ENCODE measurements at regions not wholly inside any gene's neighbourhood (a gene's known extent, or its start where the extent isn't known, plus 50 kb on each side); places are given as distances from the start of the nearest gene placed in this dataset.

DNA sequence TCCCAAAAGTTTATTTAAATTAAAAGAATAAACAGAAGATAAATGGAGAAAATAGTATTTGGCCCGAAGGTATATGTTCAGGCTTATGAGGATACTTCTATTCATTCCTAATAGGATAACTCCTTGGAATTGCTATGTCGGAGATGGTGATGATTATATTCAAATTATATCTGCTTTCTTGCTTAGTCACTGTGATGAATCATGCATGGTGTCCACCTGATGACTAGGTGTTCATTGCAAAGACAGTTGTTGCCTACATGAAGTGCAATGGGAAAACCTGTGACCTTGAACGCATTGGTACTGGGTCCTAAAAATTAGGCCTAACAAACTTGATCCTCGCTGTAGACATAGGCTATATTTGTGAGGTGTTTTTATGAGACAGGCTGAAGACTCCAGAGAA, 617.3 kb upstream of the ZEB2 start:
- TF ChIP-seq, protein P1, sequence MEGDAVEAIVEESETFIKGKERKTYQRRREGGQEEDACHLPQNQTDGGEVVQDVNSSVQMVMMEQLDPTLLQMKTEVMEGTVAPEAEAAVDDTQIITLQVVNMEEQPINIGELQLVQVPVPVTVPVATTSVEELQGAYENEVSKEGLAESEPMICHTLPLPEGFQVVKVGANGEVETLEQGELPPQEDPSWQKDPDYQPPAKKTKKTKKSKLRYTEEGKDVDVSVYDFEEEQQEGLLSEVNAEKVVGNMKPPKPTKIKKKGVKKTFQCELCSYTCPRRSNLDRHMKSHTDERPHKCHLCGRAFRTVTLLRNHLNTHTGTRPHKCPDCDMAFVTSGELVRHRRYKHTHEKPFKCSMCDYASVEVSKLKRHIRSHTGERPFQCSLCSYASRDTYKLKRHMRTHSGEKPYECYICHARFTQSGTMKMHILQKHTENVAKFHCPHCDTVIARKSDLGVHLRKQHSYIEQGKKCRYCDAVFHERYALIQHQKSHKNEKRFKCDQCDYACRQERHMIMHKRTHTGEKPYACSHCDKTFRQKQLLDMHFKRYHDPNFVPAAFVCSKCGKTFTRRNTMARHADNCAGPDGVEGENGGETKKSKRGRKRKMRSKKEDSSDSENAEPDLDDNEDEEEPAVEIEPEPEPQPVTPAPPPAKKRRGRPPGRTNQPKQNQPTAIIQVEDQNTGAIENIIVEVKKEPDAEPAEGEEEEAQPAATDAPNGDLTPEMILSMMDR (conservative IDR thresholded peaks at IDR 0.05), result no peak
- no peak overlapping the region for H2BK12ac ChIP-seq (ENCODE audit: insufficient read length, low read depth, low read length)

More for the DNA sequence above, 617.3 kb upstream of the ZEB2 start:
- Histone ChIP-seq H3K4ac (ENCODE audit: low read depth, low read length) (no peak overlapping the region), H3T11ph (ENCODE audit: low read length) (no peak overlapping the region), H3K27ac (ENCODE audit: insufficient read length, low read depth, low read length) (no peak overlapping the region), H4K91ac (ENCODE audit: insufficient read length, low read depth, low read length) (no peak overlapping the region), H3K27me3 (ENCODE audit: insufficient read depth, low read length) (no peaks in the 10 kb centered on the region), H3K14ac (ENCODE audit: insufficient read depth, low read length) (no peak overlapping the region), H3K4me2 (ENCODE audit: insufficient read depth, insufficient read length, low read length) (no peak overlapping the region), H3K56ac (ENCODE audit: insufficient read length, low read depth, low read length) (no peak overlapping the region), H2BK20ac (ENCODE audit: low read depth, low read length, poor library complexity, severe bottlenecking) (no peak overlapping the region), H2BK5ac (ENCODE audit: insufficient read length, low read length) (no peak overlapping the region), H2BK120ac (ENCODE audit: low read depth, low read length, poor library complexity, severe bottlenecking) (no peak overlapping the region), H3K23ac (ENCODE audit: insufficient read length, low read depth, low read length) (no peak overlapping the region), H3K18ac (ENCODE audit: insufficient read length, low read depth, low read length) (no peak overlapping the region), H4K8ac (replicated peaks; ENCODE audit: insufficient read length, low read depth, low read length) (no peak overlapping the region), H2AFZ (ENCODE audit: low read length) (no peak overlapping the region), H2AK5ac (ENCODE audit: insufficient read length, low read length) (no peak overlapping the region), H2BK15ac (ENCODE audit: low read depth, low read length) (no peak overlapping the region), H3K9ac (ENCODE audit: extremely low read depth, insufficient read length, low read length) (no peak overlapping the region), H3K23me2 (ENCODE audit: insufficient read length, low read depth, low read length, poor library complexity, severe bottlenecking) (no peaks in the 10 kb centered on the region), H3K4me1 (ENCODE audit: insufficient read depth, low read length) (no peaks in the 10 kb centered on the region; the same call in 1 of the 2 replicates), H3K79me2 (ENCODE audit: insufficient read depth, low read length) (no peaks in the 10 kb centered on the region), H4K20me1 (ENCODE audit: control insufficient read depth, insufficient read depth, insufficient read length) (no peaks in the 10 kb centered on the region), H4K5ac (ENCODE audit: insufficient read length, low read depth, low read length) (no peak overlapping the region), H3K79me1 (ENCODE audit: insufficient read depth, low read depth, low read length, poor library complexity, severe bottlenecking) (no peaks in the 10 kb centered on the region), H3K9me3 (ENCODE audit: control insufficient read depth, low read depth, low read length) (no peaks in the 10 kb centered on the region)
- H3K4me3 Mint-ChIP-seq, result no peak overlapping the region
- peaks cover 0 to 2% of the 10 kb centered on the region in 2 experiments; a peak in 1 of 5 replicates for H3K9me3 Mint-ChIP-seq
- no peak for DNase-seq
- no peaks in the 10 kb centered on the region for H3K27me3 Mint-ChIP-seq (ENCODE audit: low read depth)
- no peak overlapping the region for H3K27ac Mint-ChIP-seq
- WGBS (ENCODE audit: extremely low coverage, insufficient read length, low lambda C conversion rate), result no CpG with 5 or more reads among the region's 4 CpGs
- no peaks in the 10 kb centered on the region; a peak in 2 of 7 replicates for H3K36me3 Mint-ChIP-seq (ENCODE audit: insufficient read depth in 1 of 3, low read depth in 3 of 3)
- peaks cover 0 to 4% of the 10 kb centered on the region in 2 experiments; a peak in 2 of 4 replicates for H3K4me1 Mint-ChIP-seq
